ENCODE measurements at regions not wholly inside any gene's neighbourhood (a gene's known extent, or its start where the extent isn't known, plus 50 kb on each side); places are given as distances from the start of the nearest gene placed in this dataset.
A peak's percentile ranks its signal among the peaks of the same experiment; 100 is the strongest.

DNA sequence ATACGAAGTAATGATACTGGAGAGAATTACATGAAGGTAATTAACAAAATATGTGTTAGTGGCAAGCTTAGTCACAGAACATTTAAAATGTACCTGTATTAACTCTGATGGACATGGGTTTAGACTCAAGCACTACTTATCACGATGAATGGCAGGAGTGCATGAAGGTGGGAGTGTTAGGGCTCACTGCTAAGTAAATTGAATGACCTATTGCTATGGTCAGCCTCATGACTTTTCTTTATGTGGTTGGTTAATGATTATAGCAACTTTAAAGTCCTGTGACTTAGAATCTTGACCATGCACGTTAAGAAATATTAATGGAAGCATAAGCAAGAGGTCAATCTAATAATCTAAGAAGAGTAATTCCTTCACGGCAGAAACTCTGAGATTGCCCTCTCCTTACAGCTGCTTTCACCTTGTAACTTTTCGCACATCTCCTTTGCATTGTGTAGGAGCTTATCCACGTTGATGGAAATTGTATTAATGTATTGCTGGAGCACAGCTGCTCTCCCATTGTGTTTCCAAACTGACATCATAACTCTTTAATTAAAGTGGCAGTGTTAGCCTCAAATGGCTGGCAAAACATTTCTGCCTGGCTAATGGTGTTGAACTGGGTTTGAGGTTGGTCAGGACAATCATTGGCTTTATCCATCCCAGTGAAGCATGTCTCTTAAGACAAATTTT is 114.5 kb downstream of the RXFP2 start:
- DNase-seq (ENCODE audit: low spot score) = no peak

DNA sequence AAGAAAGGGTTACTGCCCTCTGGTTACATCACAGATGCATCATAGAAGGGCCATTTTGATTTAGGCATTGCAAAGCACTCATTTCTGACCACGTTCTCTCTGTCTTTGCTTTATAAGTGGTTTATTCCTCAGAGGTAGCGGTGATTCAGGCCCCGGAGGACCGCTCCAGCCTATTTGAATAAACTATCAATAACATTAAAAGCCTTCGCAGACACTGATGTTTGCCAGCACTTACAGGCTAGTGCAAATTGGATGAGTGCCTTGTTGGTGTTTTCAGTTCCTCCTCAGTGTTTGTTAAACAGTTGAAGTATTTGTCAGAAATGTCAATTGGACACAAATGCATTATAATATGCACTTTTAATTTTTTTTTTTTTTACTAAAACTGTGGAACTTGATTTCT is 120.2 kb downstream of the RXFP2 start:
- DNase-seq (ENCODE audit: low spot score) = no peak

DNA sequence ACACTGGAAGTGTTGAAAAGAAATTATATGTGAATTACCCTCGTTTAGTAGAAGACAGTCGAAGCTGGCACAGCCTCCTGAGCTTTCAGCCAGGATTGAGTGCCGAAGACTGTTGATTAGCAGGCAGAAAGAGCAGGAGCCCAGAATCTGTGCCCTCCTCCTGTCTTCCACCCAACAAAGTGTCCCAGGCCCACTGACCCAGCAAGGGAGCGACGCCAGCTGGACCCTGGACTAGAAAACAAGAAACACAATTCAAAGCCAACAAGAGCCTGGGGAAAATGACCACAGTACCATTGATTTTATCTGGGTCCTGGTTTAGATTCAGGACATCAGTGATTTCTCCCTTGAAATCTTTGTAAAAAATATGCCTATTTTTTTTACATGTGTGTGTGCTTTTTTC is 120.7 kb downstream of the RXFP2 start:
- DNase-seq (ENCODE audit: low spot score) = no peak

DNA sequence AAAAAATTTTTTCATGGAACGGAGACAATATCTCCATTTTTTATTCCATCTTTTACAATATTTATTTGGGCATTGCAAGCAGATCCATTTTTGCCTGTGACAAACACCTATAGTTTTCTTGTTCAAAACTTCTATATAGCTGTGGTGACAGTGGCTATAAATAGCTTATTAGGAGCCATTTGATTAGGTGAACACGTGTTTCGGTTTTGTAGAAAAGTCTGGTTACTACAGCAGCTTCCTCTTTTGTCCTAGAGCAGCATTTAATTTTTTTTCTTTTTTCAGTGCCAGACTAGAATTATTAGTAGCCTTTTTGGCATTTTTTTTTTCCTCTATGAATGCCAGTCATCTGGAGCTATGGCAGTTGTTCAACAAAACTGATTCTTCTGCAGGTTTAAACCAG is 123.5 kb downstream of the RXFP2 start:
- DNase-seq (ENCODE audit: low spot score) = no peak

DNA sequence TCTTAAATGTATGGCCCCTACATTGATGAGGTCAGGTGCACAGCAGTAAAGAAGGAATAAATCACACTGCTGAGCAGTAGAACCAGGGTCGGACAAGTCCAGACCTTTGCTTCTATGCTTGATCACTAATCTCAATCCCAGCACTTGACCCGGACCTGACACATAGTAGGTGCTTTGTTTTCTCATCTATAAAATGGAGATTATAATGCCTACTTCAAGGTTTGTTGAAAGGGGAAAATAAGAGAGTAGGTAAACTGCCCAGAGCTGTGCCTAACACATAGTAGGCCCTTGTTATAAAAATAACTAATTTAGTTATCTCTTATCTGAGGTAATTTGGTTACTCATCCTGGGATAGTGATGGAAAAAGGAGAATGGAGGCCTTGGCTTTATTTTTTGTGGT is 125.0 kb downstream of the RXFP2 start:
- no peak for DNase-seq (ENCODE audit: low spot score)

DNA sequence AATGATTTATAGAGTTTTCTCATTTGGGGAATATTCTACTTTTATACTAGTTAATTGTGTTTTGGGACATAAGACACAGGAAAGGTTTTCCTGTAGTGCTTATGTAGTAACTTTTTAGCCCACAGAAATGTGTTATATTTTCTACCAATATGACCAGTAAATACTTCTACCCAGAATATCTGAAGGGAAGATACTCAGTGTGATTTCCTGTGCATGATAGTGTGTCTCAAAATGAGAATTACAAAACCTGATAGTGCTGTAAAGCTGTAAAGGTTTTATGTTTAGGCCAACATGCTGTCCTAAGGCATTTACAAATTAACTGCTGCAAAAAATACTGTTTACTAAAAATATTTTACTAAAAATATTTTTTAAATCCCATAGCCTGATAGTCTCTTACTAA is 126.8 kb downstream of the RXFP2 start:
- no peak for DNase-seq (ENCODE audit: low spot score)

DNA sequence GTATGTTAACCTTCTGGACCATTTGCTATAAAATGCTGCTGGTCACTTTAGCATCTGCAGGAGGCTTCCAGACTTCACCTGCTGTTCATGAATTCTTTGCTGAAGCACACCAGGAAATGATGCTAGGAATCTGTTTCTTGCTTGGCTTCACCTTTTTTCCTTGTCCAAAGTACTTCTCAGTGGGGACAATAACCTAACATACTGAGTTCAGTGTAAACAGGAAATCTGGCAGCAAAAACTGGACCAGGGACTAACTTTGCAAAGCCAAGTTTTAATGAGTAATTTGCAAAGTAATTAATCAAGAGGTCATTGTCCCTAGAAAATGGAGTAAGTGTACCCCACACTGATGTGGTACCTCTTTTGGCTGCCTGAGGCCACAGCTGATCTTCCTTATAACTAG is 128.4 kb downstream of the RXFP2 start:
- DNase-seq (ENCODE audit: low spot score) = no peak

DNA sequence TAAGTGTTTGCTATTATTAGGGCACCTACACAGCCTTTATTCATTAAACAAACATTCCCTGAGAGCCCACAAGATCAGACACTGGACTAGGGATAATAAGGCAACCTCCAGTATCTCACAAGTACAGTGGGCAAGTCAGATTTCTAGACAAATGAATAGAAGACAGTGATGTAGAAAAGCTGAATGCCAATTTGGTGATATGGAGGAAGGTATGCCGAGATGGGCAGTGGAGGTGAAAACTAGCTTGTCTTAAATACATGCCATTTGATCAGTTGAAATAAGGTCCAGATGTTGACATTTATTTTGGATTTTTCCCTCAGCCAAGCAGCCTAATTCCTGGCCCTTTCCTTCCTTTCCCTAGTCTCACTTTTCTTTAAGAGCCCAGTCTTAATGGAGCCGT is 130.3 kb downstream of the RXFP2 start:
- DNase-seq (ENCODE audit: low spot score) = no peak

DNA sequence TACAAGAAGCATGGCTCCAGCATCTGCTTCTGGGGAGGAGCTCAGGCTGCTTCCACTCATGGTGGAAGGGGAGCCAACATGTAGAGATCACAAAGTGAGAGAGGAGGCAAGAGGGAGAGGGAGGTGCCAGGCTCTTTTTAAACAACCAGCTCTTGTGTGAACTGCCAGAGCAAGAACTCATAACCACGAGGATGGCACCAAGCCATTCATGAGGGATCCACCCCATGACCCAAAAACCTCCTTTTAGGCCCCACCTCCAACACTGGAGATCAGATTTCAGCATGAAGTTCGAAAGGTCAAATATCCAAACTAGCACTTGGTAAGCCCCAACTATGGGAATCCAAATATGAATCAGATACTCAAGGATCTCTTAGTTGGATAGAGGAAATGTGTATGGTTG is 131.2 kb downstream of the RXFP2 start:
- DNase-seq (ENCODE audit: low spot score) = no peak

DNA sequence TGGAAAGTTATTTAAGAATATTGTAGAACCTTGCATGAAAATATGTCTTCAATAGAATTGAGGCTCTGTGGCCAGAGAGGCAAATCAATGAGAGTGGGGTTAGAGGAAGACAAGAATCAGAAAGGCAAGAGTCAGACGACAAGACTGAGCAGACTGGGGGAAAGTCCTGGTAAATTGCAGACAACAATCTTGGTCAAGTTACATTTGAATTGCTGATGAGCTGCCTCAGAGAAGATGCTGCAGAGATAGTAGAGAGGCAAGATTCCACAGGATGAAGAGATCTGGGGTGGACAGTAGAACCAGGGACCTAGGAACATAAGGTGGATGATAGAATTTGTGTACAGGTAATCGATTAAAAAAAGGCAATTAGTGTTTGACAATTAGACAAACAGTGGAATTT is 133.8 kb downstream of the RXFP2 start:
- DNase-seq (ENCODE audit: low spot score) = no peak

DNA sequence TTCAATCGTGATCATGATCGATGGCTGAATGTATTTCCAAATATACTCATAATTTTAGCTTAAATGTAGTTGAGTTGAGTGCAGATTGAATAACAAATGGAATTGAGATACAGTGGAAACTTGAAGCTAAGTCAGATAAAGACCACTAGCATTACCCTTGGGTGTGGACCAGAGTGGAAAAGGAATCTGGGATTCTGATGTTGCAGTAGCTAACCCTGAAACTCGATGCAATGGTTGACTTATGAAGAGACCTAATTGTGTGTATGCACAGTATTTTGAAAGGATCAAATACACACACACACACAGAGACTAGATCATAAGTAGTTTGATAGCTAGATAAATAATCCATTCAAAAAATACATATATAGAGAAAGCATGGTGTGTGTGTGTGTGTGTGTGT is 135.8 kb downstream of the RXFP2 start:
- no peak for DNase-seq (ENCODE audit: low spot score)

DNA sequence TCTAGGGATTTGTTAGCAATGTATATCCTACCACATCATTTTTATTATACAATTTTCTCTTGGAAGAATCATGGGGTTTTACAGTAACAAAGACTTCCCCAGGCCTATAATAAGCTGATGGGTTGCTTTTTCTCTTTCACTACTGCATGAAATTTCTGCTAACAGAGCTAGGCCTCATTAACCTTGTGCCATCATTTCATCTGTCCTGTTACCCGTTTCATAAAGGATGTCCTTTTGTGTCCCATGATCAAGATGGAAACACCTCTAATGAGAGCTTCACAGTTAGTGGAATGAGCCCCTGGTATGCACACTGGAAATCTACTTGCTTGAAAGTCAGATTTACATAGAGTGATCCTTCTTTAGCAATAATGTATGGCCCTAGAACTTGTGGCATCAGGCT is 138.7 kb downstream of the RXFP2 start:
- no peak for DNase-seq (ENCODE audit: low spot score)

DNA sequence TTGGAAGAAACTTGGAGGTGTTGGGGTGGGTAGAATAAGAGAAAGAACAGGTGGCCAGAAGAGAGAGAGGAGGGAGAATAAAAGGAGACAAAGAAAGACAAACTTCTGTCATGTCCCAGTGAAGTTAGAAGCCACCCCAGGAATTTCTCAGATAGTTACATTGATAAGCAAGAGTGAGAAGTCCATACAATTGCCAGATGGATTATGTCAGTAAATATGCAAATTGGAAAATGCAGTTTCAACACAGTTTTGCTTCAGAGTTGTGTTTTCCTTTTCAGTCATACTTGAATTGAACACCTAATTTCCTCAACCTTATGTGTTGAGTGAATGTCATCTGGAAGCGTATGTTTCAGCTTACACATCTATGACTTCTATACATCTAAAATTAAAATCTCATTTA is 139.2 kb downstream of the RXFP2 start:
- no peak for DNase-seq (ENCODE audit: low spot score)

DNA sequence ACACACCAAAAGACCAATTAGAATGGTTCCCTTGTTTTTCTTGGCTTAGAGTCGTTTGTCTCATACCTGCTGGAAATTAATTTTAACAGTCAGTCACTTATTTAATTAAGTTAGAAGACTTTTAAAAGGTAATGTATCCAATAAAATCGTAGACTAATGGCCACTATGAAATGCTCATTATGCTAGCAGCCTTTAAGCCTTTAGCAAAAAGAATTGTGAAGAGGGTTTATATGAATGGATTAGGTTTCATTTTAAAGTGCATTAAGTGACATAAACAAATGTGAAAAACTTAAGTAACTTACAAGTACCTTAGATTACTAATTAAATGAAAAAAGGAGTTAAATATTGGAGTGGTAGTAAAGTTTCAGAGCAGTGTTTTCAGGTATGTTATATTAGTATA is 139.6 kb downstream of the RXFP2 start:
- no peak for DNase-seq (ENCODE audit: low spot score)

DNA sequence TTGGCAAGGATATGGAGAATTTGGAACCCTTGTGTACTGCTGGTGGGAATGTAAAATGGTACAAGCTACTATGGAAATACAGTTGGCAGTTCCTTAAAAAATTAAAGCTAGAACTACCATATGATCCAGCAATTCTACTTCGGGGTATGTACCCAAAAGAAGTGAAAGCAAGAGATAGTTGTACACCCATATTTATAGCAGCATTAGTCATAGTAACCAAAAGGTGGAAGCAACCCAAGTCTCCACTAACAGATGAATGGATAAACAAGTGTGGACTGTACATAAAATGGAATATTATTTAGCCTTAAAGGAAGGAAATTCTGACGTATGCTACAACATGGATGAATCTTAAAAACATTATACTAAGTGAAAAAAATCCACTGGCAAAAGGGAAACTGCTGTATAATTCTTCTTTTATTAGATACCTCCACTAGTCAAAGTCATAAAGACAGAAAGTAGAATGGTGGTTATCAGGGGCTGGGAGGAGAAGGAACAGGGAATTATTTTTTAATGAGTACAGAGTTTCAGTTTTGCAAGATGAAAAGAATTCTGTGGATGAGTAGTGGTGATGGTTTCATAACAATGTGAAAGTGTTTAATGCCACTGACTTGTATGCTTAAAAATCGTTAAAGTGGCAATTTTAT is 141.6 kb downstream of the RXFP2 start:
- no peak for DNase-seq (ENCODE audit: low spot score)

DNA sequence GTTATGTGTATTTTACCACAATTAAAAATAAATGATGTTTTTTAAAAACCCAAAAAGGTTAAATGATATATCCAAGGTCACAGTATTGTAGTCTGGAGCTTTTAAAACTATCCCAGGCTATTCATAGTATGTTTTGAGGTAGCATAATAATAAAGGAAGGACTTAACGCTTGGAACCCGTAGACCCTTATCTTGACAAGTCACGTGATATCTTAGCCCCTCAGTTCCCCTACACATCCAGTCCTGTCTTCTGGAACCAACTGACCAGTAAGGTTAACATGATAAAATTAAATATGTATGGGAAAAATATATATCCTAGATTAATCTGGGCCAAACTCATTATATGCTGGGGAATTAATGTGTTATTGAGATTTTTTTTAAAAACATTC is 142.2 kb downstream of the RXFP2 start:
- DNase-seq (ENCODE audit: low spot score) = no peak

DNA sequence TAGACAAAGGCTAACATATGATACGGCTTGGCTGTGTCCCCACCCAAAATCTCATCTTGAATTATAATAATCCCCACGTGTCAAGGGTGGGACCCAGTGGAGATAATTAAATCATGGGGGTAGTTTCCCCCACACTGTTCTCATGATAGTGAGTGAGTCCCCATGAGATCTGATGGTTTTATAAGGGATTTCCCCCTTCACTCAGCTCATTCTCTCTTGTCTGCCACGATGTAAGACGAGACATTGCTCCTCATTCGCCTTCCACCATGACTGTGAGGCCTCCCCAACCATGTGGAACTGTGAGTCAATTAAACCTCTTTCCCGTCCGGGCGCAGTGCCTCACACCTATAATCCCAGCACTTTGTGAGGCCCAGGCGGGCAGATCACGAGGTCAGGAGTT is 143.5 kb downstream of the RXFP2 start:
- no peak for DNase-seq (ENCODE audit: low spot score)

DNA sequence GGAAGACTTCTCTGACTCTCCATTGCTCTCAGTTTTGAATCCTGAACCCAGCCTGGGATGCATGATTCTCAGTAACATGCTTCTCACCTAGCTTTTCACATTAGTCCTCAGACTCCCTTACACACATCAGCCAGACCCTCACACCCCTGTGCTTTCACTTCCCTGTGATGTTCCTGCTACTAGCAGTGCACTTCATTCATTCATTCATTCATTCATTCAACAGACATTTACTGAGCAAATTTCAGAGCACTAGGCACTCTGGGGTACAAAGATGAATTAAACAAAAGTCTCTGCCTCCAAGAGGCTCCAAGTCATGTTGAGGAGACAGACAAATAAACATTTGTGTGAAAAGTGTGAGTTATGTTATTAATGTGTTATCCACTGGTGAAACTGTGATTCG is 145.2 kb downstream of the RXFP2 start:
- DNase-seq (ENCODE audit: low spot score) = no peak

DNA sequence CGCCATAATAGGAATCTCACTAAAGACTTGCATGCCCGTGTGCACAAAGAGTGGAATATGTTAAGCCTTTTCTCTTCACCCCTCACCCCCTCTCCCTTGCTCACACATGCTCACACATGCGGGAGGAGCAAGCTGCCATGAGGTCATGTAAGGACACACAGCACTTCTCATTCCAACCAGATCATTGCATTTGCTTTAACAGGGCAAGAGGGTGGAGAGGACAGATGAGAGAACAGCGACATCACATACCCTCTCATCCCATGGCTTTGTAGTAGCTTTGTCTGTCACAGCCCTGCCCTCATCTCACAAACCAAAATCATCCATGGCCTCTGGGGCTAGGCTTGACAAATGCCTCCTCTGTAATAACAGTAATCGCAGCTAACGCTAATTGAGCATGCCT is 145.6 kb upstream of the FRY start:
- DNase-seq (ENCODE audit: low spot score) = no peak

DNA sequence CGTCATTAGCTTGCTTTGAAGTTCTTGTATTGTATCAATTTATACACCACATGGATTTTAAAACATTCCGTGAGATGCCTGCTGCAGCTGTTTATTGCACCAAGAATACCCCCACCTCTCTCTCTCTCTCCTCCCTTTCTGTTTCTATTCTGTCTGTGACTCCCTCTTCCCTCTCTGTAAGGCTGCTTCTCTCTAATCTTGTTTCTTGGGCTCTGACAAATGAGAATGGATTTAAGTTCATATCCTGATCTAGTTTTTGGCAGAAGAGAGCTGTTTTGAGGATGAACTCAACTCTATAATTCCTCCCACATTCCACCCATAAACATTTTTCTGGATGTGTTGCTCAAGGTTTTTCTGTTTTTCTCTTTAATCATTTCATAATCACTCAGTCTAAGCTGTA is 144.3 kb upstream of the FRY start:
- peak; percentile 65 for DNase-seq (ENCODE audit: low spot score)

DNA sequence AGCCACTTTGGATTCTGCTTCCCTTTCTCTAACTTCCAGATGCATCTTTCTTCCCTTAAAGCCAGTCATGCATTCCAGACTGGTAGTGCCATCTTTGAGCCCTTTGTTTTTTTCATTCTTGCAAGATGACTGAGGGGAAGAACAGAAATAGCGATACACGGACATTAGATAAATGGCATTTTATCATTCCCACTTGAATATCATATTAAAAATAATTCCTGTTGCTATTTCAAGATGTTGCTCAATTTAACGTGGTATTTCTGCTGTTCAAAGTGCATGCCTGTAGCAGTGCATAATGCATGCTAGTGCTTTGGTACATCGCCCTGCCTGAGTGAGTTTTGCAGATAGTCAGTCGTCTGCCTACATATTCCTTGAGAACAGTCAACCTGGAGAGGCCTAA is 140.6 kb upstream of the FRY start:
- DNase-seq (ENCODE audit: low spot score) = no peak

DNA sequence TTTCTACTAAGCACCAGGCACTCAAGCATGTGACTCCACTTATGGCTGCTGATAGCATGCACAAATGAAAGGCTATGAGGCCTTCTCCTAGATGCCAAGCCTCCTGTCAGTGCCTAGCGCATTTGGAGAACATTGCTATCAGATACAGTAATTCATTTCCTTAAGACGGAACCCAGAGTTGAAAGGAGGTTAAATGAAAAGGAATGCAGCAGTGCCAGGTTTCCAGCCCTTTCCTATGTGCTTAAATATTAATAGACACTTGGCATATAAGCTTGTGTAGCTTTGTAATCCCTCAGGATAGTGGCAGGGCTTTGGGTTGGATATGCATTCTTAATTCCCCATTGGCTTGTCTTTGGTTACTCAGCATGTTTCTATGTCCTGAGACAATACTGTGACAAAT is 140.1 kb upstream of the FRY start:
- DNase-seq (ENCODE audit: low spot score) = no peak

DNA sequence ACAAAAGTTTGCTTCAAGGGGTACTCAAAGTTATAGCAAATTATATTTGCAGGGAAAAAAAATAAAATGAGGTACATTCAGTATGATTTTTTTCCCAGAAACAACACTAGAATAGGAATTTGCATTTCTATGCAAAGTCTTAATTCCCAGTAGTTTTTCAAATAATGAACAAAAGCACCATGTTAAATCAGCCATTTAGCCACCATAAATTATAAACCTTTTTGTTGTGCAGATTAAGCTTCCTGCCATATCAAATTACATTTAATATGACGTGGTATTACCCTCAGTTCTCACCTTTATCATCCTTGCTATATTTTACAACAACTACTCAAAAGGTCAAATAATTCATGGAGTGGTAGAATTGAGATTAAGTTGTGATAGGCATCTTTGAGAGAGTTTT is 136.6 kb upstream of the FRY start:
- DNase-seq (ENCODE audit: low spot score) = no peak

DNA sequence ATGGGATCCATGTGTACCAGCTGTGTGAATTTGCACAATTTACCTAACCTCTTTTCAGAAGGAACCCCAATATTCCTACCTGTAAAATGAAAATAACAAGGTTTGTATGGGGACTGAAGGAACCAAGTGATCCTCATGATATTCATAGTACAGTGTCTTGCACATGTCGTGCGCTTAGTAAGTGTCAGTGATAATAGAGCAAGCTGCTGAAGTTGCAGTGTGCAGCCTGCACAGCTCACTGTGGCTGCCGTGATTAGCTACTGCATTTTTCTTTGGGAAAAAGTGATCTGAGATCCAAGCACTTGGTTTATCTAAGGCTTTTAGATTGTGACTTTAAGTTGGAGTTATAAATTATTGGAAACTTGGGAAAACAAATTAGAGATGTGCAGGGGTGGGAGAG is 135.9 kb upstream of the FRY start:
- no peak for DNase-seq (ENCODE audit: low spot score)

All from AG08395 (cell line).